Uterus (tissue), 2 donors: ENCODE measurements at regions not wholly inside any gene's neighbourhood (a gene's known extent, or its start where the extent isn't known, plus 50 kb on each side); places are given as distances from the start of the nearest gene placed in this dataset.

Experiments
- POLR2A ChIP-seq, 2 donors: fragments of 450-650 bp; IDR thresholded peaks; one replicate each; pipeline ENCODE4 v1.6.1; 2016; ENCODE audit warnings: antibody characterized with exemption in 2 of 2, mild to moderate bottlenecking in 1 of 2, moderate library complexity in 1 of 2
- TF ChIP-seq, protein P1 (sequence below), 4 experiments: fragments of 200-600 bp in 2 of 4; fragments of 450-650 bp in 2 of 4; sonication (generic) in 2 of 4; IDR thresholded peaks; one replicate each; pipeline ENCODE4 v1.5.1; 2016 to 2019; ENCODE audit warnings: antibody characterized with exemption in 4 of 4, mild to moderate bottlenecking in 2 of 4, moderate library complexity in 1 of 4

DNA sequence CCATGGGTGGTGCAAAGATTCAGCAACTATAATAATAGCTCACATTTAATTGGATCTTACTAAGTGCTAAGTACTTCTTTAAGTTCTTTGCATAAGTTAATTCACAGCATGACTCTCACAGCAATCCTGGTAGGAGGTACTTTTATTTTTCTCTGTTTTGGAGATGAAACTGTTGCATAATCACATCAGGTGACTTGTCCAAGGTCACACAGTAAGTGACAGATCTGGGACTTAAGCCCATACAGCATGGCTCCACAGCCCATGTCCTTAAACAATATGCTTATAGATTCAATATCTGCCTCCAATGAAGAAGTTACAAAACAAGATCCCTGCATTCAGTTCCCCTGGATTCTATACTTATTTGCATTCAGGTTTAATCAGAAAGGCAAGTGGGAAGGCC is 171.8 kb downstream of the CNTN3 start:
- TF ChIP-seq, protein P1, sequence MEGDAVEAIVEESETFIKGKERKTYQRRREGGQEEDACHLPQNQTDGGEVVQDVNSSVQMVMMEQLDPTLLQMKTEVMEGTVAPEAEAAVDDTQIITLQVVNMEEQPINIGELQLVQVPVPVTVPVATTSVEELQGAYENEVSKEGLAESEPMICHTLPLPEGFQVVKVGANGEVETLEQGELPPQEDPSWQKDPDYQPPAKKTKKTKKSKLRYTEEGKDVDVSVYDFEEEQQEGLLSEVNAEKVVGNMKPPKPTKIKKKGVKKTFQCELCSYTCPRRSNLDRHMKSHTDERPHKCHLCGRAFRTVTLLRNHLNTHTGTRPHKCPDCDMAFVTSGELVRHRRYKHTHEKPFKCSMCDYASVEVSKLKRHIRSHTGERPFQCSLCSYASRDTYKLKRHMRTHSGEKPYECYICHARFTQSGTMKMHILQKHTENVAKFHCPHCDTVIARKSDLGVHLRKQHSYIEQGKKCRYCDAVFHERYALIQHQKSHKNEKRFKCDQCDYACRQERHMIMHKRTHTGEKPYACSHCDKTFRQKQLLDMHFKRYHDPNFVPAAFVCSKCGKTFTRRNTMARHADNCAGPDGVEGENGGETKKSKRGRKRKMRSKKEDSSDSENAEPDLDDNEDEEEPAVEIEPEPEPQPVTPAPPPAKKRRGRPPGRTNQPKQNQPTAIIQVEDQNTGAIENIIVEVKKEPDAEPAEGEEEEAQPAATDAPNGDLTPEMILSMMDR (IDR thresholded peaks at IDR 0.05), result no peak
- no peak for TF ChIP-seq POLR2A (IDR thresholded peaks at IDR 0.05)
